T follicular helper cell (primary cell): ENCODE measurements at regions not wholly inside any gene's neighbourhood (a gene's known extent, or its start where the extent isn't known, plus 50 kb on each side); places are given as distances from the start of the nearest gene placed in this dataset.

ENCODE experiments used
- DNase-seq: peaks from one replicate; pipeline ENCODE4 v3.0.0-alpha.2; 2020; ENCODE audit warnings: low read depth

DNA sequence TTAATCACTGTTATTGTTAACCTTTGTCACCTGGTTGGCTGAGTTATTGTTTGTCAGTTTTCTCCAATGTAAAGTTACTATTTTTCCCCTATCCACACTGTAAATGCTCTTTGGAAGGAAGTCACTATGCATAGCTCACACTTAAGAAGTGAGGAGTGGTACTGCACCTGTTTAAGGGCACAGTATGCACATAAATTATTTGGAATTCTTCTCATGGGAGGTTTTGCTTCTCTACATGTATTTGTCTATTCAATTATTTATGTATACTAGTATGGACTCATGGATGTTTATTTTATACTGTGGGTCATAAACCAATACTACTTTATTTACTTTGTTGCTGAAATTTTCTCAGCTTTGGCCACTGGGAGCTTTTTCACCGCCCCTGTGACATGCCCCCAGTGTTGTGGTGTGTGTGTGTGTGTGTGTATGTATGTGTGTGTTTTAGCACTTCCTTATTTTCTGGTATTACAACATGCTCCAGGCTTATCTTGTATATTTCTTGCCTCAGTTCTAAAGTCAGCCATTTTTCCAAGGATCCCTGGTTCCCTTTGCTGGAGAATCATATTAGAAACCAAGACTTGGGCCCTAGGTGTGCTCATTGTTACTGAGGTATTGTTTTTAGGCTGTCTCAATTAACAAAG is 290.5 kb downstream of the KBTBD8 start:
- no peak for DNase-seq

DNA sequence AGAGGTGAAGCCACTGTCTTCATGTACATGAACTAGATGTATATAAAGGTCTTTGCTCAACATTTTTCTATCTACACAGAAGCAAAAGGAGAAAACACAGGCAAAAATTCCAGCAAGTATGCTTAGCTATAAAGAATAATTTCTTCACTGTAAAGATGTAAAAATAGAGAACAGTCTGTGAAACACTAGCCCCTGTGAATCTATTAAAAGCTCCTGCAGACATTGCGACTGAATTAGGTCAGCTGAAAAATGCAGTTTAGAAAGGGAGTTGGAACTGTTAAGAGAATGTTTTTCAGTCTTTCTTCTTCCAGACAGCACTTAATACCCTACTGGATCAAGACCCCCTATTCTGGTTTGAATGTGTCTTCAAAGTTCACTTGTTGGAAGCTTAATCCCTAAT is 291.5 kb downstream of the KBTBD8 start:
- no peak for DNase-seq

DNA sequence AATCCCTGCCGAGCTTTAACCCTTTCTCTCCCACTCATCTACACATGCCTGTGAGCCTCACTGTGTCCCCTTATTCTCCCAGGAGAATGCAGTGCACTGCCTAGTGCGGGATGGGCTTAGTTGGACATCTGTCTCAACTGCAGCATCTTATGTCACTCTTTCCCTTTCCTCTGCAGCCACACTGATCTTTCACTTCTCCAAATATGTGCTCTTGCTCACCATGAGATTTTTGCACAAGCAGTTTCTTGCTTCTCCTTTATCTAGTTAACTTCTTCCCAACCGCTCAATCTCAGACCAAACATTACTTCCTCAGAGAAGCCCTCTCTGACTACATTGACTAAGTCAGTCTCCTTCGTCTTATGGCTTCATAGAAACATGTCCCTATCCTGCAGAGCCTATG is 292.3 kb downstream of the KBTBD8 start:
- DNase-seq, result no peak

DNA sequence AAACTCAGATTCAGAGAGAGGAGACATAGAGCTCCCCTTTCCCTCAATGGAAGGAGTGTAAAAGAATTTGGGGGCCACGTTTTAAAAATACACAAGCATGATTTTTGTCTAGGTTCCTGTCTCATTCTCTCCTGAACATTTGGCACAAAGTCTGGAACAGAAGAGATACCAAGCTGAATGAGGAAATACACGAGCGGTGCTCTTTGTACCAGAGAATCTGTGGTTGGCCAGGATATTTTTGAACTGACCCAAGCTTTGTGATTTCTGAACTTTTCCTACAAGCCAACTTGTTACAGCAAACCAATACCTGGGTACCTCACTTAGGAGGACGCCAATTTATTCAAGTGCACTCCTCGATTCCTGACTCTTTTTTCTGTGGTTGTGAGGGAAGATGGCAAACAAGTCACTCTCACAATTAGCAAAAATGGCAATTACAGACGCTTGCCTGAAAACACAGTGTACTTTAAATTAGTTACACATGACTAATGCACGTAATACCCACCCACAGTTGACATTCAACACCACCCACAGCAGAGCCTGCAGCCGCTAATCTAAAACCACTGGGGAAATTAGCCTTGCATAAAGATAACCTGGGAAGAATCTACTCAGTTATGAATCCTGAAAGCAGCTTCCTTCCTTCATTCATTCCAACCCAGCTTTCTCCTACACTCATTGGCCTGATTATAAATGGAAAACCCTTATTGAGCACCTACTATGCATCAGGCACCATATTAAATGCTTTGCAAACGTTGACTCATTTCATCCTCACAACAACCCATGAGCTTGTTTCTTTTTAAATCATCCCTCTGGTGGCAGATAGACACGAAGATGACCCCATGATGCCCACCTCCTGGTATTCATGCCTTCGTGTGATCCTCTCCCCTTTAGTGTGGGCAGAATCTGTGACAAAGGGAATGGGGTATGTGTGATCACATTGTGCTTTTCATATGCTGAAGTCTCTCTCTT is 293.5 kb downstream of the KBTBD8 start:
- DNase-seq, result no peak

DNA sequence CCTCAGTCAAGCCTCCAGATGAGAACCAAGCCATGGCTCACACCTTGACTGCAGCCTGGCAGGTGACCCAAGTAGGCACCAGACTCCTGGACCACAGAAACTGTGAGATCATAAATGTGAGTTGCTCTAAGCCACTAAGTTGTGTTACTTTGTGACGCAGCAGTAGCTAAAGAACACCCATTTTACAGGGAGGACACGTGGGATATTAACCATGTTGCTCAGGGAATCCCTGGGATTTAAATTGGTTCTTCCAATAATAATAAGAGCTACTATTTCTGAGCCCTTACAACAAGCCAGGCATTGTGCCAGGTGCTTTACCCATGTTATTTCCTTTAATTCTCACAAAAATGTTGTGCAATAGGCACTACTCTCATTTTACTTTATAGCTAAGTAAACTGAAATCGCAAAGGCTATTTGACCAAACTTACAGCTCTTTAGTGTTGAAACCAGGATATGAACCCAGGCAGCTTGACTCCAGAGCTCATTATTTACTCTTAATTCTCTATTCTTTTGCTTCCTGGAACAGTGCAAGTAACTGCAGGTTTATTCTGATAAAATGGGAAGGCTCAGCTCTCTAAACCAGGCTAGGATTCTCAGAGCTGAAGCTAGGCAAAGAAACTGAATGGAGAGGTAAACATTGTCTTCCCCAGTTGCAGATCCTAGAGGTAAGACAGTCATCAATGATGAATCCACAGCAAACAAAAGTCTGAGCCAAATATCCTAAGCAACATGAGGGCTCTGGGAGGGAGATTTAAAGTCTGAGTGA is 294.4 kb downstream of the KBTBD8 start:
- DNase-seq, result no peak

DNA sequence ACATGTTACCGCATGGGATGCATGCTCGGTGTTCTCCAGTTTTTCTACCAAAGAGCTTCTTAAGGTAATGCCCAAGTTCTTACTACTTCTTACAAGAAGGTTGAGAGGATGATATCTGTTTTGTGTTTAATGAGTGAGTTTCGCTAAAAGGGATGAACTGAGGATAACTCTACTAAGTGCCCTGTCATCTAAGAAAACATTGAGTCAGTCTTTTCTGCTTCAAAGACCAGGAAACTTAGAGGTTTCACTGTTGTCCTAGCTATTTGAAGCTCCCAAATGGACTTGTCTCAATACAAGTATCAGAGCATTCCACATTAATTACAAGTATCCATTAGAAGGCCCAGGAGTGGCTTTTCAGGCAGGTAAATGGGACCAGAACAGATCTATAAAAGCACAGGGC is 296.2 kb downstream of the KBTBD8 start:
- no peak for DNase-seq

DNA sequence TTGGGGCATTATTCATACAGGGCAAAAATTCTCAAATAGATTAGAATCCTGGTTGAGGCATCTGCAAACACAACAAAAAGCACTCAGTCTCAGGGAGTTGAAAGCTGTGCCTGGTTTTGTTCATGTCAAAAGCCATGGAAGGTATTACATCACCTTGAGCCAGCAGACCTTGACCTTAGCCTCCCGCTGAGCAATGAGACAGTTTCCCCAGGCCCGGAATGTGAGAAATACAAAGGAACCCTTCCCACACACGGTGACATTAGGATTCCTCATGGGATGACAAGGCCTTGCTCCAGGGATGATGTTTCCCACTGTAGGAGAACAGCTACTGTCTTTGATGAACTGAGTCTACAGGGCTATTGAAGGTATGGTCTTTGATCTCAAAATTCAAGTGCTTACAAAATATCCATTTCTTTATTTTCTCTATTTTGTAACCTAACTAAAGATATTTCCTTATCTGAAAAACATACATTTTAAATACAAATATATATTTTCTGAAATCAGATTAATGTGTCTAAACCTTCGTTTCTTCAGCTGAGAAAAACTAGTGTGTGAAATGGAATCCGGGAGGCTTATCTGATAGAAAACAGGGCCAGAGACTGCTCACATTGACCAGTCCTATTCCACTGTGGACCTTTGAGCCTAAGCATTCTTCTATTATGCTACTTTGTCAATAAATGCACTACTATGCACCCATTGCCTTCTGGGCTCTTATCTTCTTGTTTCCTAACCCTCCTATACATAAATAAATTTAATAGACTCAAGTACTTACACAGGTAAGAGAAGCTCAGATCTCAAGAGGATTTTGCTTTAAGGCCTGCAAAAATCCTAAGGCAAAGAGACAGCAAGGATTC is 298.2 kb downstream of the KBTBD8 start:
- DNase-seq, result no peak

DNA sequence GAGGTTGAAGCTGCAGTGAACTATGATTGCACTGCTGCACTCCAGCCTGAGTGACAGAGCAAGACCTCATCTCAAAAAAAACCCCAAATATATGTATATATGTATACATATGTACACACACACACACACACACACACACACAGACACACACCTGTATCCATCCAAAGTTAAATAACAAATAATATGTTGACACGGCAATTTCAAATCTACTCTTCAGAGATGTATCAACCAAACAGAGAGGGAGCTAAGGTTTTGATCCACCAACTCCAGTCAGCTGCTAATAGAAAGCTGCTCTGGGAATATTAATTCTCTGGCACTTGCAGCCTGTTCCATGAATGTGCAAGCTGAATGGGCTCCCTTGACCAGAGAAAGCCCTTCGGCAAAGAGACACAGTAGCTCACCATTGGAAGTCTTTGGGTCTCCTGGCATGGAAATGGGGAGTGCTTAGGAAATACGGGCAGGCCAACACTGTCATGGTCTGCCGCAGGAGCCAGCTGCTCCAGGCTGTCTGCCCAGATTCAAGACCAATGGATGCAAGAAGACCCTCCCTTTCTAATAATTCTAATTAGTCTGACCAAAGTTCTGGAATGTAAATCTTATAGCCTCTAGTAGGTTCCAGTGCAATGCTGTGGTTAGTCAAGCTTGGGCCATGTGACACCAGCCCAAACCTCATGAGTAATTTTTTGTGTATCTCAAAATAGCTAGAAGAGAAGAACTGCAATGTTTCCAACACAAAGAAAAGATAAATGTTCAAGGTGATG is 299.8 kb downstream of the KBTBD8 start:
- no peak for DNase-seq

DNA sequence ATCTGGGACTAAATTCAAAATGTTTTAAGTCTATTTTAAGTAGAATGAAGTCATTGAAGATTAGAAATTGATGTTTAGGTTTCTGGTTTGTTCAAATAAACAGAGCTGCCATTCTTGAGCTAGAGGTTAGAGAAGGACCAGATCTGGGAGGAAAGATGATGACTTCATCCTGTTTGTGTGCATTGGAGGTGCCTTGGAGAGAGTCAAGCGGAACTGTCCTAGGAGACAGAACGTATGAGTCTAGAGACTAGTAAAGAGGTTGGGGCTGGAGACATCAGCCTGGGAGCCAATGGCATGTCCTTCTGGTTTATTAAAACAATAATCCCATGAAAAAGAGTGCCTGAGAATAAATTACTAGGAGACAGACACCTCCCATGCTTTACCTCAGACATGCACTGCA is 303.4 kb downstream of the KBTBD8 start:
- no peak for DNase-seq

DNA sequence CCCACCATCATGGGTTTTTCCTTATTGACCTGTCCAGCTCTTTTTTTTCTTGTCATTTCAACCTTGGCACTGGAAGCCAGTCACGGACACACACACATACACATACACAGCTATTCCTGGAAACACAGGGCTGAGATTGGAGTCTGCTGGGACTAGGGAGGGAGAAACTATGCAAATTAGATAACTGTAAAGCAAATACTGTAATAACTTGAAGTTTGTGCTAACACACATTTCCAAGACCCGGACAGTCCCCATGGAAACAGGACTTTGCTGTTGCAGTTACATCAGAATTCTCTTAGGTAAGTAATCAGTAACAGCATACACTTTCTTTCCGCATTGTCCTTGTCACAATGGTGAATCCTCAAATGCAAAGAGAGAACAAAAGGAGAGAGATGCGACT is 304.4 kb downstream of the KBTBD8 start:
- DNase-seq, result no peak

DNA sequence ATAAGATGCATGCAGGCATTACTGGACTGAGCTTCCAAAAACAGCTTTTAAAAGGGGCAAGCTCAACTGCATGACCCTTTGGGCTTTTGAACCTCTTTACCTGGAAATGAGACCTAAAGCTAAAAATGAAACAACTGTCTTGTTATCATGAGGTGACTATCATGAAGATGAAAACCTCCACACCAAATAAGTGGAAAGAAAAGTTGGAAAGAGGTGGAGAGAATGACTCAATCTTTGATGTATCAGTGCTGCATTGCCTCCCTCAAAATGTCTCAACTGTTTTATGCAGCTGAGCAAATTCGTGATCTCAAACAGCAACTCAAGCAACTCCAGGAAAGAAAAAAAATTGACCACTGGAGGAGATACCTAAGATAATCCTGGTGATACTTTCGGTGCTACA is 307.1 kb downstream of the KBTBD8 start:
- DNase-seq, result no peak

DNA sequence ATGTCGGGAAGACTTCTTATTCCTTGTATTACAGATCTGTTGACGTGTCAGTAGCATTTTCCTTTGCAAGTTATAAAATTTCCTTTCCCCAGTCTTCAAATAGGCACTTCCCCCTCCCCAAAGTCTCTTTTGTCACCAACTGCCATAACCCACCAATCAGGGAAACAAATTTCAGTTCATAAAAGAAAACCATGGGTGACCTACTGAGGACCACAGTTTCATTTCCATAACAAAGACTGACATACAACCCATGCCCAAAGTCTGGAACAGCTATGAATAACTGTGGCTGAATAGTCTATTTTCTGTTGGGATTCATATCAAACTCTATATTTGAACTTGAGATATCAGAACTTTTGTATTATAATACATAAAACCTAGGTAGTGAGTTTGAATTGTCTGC is 307.8 kb downstream of the KBTBD8 start:
- no peak for DNase-seq

DNA sequence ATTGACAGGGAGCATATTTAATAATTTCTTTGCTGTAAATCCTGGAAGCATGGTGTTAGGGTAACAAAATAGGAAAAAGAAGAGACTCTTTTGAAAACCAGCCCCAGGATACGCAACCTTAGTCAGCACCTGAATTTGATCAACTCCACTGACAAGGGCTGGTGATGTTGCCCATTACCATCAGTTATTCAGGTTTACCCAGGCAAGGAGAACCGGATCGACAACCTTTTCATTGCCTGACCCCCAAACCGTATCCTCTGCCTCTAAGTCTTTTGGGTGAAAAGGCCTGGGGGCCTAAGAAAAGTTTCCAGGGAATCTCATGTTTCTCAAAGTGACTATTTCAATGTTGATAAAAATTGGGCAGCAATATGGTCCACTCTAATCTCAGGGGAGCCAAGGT is 313.3 kb downstream of the KBTBD8 start:
- no peak for DNase-seq

DNA sequence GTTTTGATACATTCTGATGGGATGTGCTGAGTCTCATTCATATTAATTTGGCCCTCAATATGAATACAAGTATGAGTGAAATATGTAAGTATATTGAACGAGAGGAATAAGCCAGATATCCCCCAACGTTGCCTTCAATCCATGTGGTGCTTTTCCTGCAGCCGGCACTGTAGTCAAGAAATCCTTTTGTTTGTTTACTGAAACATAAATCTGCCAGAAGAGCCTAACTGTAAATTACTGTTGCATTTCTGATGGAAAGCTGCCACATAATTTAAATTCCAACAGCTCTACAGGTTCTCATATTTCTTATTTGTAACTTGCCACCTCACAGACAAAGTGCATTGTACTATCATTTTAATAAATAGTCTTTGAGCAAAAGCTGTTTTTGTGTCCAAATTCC is 314.0 kb downstream of the KBTBD8 start:
- DNase-seq, result no peak

DNA sequence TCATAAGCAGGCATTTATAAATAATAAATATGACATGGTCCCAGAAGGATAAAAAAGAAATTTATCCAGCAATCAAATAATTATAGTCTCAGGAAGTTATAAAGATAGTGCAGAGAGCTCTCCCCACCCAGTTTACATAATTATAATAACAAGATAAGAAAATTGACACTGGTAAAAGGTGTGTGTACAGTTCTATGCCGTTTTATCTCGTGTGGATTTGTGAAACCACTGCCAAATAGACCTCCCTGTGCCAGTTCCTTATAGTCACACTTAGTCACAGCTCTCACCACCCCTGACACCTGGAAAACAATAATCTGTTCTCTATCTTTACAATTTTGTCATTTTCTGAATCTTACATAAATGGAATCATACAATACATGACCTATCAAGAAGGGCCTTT is 320.1 kb downstream of the KBTBD8 start:
- DNase-seq, result no peak

DNA sequence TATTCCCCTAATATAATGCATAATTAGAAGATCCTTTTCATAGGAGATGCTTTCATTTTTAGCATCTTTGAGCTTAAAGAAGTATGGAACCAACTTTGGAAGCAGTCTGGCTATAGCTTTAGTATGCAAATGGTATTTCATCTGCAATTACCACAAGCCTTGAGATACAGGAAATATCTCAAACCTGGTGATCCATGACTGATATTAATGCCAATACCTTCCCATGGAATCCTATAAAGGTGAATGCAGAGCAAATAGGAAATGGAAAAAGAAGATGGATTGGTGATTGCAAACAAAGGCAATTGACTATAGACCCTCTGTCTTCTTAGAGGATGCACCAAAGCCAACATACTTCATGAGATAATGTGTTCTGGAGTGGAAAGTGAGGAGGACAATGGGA is 326.4 kb downstream of the KBTBD8 start:
- no peak for DNase-seq
